Transverse colon (tissue), 4 donors: ENCODE measurements at regions not wholly inside any gene's neighbourhood (a gene's known extent, or its start where the extent isn't known, plus 50 kb on each side); places are given as distances from the start of the nearest gene placed in this dataset.

Experiments used
- EP300 ChIP-seq: sonication (generic); formaldehyde crosslinking; IDR thresholded peaks from one replicate; pipeline ENCODE4 v1.6.1; 2017; ENCODE audit warnings: antibody characterized with exemption, low read depth
- POLR2A ChIP-seq: fragments of 450-650 bp; IDR thresholded peaks from one replicate; pipeline ENCODE4 v1.6.1; 2016; ENCODE audit warnings: antibody characterized with exemption, mild to moderate bottlenecking, moderate library complexity
- POLR2AphosphoS5 ChIP-seq, 3 donors: sonication (generic); formaldehyde crosslinking; IDR thresholded peaks; one replicate each; pipeline ENCODE4 v1.6.1; 2016; ENCODE audit warnings: antibody characterized with exemption in 3 of 3
- TF ChIP-seq, protein P1 (sequence below), 5 experiments: fragments of 200-600 bp in 3 of 5; fragments of 450-650 bp in 2 of 5; sonication (generic) in 3 of 5; IDR thresholded peaks; 1 replicate in 2 of 5; 2 replicates in 3 of 5; pipeline ENCODE4 v1.5.1; 2016 to 2017; ENCODE audit warnings: antibody characterized with exemption in 5 of 5, inconsistent platforms in 3 of 5, mild to moderate bottlenecking in 2 of 5, moderate library complexity in 1 of 5

GRCh38 chr3:191008074-191008473, 145.6 kb upstream of the GMNC start:
- TF ChIP-seq, protein P1, sequence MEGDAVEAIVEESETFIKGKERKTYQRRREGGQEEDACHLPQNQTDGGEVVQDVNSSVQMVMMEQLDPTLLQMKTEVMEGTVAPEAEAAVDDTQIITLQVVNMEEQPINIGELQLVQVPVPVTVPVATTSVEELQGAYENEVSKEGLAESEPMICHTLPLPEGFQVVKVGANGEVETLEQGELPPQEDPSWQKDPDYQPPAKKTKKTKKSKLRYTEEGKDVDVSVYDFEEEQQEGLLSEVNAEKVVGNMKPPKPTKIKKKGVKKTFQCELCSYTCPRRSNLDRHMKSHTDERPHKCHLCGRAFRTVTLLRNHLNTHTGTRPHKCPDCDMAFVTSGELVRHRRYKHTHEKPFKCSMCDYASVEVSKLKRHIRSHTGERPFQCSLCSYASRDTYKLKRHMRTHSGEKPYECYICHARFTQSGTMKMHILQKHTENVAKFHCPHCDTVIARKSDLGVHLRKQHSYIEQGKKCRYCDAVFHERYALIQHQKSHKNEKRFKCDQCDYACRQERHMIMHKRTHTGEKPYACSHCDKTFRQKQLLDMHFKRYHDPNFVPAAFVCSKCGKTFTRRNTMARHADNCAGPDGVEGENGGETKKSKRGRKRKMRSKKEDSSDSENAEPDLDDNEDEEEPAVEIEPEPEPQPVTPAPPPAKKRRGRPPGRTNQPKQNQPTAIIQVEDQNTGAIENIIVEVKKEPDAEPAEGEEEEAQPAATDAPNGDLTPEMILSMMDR (IDR thresholded peaks at IDR 0.05), result no peak
- TF ChIP-seq POLR2A, result no peak
- no peak for TF ChIP-seq POLR2AphosphoS5 (IDR thresholded peaks at IDR 0.05)
- no peak for TF ChIP-seq EP300
